ENCODE measurements at regions not wholly inside any gene's neighbourhood (a gene's known extent, or its start where the extent isn't known, plus 50 kb on each side); places are given as distances from the start of the nearest gene placed in this dataset.

DNA sequence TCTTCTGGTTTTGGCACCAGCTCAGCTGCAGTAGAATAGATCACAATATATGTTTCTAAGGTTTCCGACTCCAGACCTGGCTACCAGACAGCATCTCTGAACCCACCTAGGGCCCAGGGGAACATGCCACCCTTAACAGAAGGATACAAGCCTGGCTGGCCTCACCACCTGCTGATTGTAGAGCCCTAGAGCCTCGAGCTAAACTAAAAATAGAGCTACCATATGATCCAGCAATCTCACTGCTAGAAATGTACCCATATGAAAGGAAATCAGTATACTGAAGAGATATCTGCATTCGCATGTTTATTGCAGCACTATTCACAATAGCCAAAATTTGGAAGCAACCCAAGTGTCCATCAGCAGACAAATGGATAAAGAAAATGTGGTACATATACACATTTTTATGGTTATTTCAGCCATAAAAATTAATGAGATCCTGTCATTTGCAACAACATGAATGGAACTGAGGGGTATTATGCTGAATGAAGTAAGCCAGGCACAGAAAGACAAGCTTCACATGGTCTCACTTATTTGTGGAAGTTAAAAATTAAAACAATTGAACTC, 242.4 kb upstream of the SLC39A10 start:
- 83% methylated on average over 3 of the region's 3 CpGs for WGBS (ENCODE audit: missing lambda C conversion rate)
- CTCF ChIA-PET, result no interaction called here
- peak overlapping the region; percentile 45 to 78; a peak in 4 of 6 replicates for H3K27ac ChIP-seq
- ATAC-seq (no peak), FAIRE-seq (no peak), DNase-seq (ENCODE audit: low read depth in 1 of 2, low spot score in 1 of 2) (no peak)
- POLR2A ChIA-PET, result no interaction called here
- H3K4me2 ChIP-seq, result no peak overlapping the region
- TF ChIP-seq, protein P1, sequence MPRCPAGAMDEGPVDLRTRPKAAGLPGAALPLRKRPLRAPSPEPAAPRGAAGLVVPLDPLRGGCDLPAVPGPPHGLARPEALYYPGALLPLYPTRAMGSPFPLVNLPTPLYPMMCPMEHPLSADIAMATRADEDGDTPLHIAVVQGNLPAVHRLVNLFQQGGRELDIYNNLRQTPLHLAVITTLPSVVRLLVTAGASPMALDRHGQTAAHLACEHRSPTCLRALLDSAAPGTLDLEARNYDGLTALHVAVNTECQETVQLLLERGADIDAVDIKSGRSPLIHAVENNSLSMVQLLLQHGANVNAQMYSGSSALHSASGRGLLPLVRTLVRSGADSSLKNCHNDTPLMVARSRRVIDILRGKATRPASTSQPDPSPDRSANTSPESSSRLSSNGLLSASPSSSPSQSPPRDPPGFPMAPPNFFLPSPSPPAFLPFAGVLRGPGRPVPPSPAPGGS (IDR thresholded peaks at IDR 0.05), result no peak
- TF ChIP-seq RNF2 (IDR thresholded peaks at IDR 0.05; ENCODE audit: borderline replicate concordance, low read depth) (no peak), POLR2A (IDR thresholded peaks at IDR 0.05; ENCODE audit: low read length) (no peak), ZNF302 (CRISPR knock-in tag; IDR thresholded peaks at IDR 0.05) (no peak), CHD4 (IDR thresholded peaks at IDR 0.05; ENCODE audit: borderline replicate concordance) (no peak), ZSCAN20 (CRISPR knock-in tag; IDR thresholded peaks at IDR 0.05) (no peak), NPAS2 (CRISPR knock-in tag; IDR thresholded peaks at IDR 0.05; ENCODE audit: borderline replicate concordance) (no peak), CHD2 (IDR thresholded peaks at IDR 0.05; ENCODE audit: low read length, partially characterized antibody) (no peak), JUN (IDR thresholded peaks at IDR 0.05) (no peak)
- TF ChIP-seq, protein P2, sequence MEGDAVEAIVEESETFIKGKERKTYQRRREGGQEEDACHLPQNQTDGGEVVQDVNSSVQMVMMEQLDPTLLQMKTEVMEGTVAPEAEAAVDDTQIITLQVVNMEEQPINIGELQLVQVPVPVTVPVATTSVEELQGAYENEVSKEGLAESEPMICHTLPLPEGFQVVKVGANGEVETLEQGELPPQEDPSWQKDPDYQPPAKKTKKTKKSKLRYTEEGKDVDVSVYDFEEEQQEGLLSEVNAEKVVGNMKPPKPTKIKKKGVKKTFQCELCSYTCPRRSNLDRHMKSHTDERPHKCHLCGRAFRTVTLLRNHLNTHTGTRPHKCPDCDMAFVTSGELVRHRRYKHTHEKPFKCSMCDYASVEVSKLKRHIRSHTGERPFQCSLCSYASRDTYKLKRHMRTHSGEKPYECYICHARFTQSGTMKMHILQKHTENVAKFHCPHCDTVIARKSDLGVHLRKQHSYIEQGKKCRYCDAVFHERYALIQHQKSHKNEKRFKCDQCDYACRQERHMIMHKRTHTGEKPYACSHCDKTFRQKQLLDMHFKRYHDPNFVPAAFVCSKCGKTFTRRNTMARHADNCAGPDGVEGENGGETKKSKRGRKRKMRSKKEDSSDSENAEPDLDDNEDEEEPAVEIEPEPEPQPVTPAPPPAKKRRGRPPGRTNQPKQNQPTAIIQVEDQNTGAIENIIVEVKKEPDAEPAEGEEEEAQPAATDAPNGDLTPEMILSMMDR (IDR thresholded peaks at IDR 0.05), result no peak
- H3K4me3 ChIP-seq, result no peak overlapping the region
- 0 out of 3 replicates have a peak, but pooled peaks cover 4% of the 10 kb centered on the region for H3K4me1 ChIP-seq
- no peaks in the 10 kb centered on the region for H3K9me3 ChIP-seq

DNA sequence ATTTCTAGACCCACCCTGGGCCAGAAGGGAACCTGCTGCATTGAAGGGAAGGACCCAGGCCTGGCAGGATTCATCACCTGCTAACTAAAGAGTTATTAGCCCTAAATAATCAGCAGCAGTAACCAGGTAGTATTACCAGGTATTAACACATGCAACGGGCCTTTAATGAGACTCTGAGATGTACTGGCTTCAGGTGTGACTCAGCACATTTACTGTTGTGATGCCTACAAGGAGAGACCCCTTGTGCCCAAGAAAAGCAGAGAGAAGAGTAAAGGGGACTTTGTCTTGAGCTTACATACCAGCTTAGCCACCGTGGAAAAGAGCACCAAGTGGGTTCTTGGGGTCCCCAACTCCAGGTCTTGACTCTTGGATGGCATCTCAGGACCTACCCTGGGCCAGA, 243.1 kb upstream of the SLC39A10 start:
- ATAC-seq, result no peak; a peak in 1 of 6 replicates
- TF ChIP-seq CHD4 (IDR thresholded peaks at IDR 0.05; ENCODE audit: borderline replicate concordance), result no peak
- TF ChIP-seq, protein P3, sequence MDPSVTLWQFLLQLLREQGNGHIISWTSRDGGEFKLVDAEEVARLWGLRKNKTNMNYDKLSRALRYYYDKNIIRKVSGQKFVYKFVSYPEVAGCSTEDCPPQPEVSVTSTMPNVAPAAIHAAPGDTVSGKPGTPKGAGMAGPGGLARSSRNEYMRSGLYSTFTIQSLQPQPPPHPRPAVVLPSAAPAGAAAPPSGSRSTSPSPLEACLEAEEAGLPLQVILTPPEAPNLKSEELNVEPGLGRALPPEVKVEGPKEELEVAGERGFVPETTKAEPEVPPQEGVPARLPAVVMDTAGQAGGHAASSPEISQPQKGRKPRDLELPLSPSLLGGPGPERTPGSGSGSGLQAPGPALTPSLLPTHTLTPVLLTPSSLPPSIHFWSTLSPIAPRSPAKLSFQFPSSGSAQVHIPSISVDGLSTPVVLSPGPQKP (IDR thresholded peaks at IDR 0.05; ENCODE audit: low read depth, low read length), result no peak
- TF ChIP-seq EHF (CRISPR knock-in tag; IDR thresholded peaks at IDR 0.05), result no peak
- no peak for TF ChIP-seq FOXS1 (CRISPR knock-in tag; IDR thresholded peaks at IDR 0.05)
- no peak for TF ChIP-seq HDAC2 (IDR thresholded peaks at IDR 0.05)
- peak; percentile 86 for TF ChIP-seq MAFK (IDR thresholded peaks at IDR 0.05; ENCODE audit: partially characterized antibody)
- TF ChIP-seq POLR2A (IDR thresholded peaks at IDR 0.05; ENCODE audit: low read length), result no peak
- TF ChIP-seq CBX8 (IDR thresholded peaks at IDR 0.05), result no peak
- no peak for TF ChIP-seq RCOR1 (IDR thresholded peaks at IDR 0.05; ENCODE audit: low read depth, low read length)
- no peak for TF ChIP-seq EP300 (IDR thresholded peaks at IDR 0.05)
- peak; percentile 81 for TF ChIP-seq NFE2L2 (conservative IDR thresholded peaks at IDR 0.05; ENCODE audit: low read length)
- TF ChIP-seq, protein P1 (IDR thresholded peaks at IDR 0.05), result no peak
- TF ChIP-seq, protein P4, sequence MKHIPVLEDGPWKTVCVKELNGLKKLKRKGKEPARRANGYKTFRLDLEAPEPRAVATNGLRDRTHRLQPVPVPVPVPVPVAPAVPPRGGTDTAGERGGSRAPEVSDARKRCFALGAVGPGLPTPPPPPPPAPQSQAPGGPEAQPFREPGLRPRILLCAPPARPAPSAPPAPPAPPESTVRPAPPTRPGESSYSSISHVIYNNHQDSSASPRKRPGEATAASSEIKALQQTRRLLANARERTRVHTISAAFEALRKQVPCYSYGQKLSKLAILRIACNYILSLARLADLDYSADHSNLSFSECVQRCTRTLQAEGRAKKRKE (CRISPR knock-in tag; IDR thresholded peaks at IDR 0.05; ENCODE audit: low read depth), result no peak
- no peak for TF ChIP-seq RARB (CRISPR knock-in tag; IDR thresholded peaks at IDR 0.05)
- TF ChIP-seq JUNB (IDR thresholded peaks at IDR 0.05), result no peak
- 56% methylated on average over 2 of the region's 2 CpGs for WGBS (ENCODE audit: missing lambda C conversion rate)
- Histone ChIP-seq H3K9me3 (no peaks in the 10 kb centered on the region), H3K4me2 (no peak overlapping the region), H3K27ac (peak overlapping the region; percentile 45 to 78; a peak in 5 of 6 replicates), H3K4me3 (no peak overlapping the region), H3K4me1 (0 out of 3 replicates have a peak, but pooled peaks cover 4% of the 10 kb centered on the region)
- POLR2A ChIA-PET, result no interaction called here
- no peak for DNase-seq (ENCODE audit: low read depth in 1 of 2, low spot score in 1 of 2)
- CTCF ChIA-PET, result no interaction called here
- FAIRE-seq, result no peak
